ENCODE measurements at regions not wholly inside any gene's neighbourhood (a gene's known extent, or its start where the extent isn't known, plus 50 kb on each side); places are given as distances from the start of the nearest gene placed in this dataset.

GRCh38 chr3:6524479-6524878 lies 336.4 kb upstream of the GRM7 start:
- no peak for DNase-seq (ENCODE audit: extremely low spot score)
- Histone ChIP-seq H3K4me1 (peaks cover 0 to 10% (median 0%) of the 10 kb centered on the region in 4 donors), H3K9me3 (no peaks in the 10 kb centered on the region), H3K27me3 (no peaks in the 10 kb centered on the region), H3K36me3 (no peaks in the 10 kb centered on the region), H3K27ac (replicated peaks in 1 of 4) (no peak overlapping the region), H3K4me3 (no peak overlapping the region)
- TF ChIP-seq POLR2A (IDR thresholded peaks at IDR 0.05; ENCODE audit: low read depth) (no peak), EP300 (IDR thresholded peaks at IDR 0.05) (no peak), POLR2AphosphoS5 (IDR thresholded peaks at IDR 0.05) (no peak)
- TF ChIP-seq, protein P1, sequence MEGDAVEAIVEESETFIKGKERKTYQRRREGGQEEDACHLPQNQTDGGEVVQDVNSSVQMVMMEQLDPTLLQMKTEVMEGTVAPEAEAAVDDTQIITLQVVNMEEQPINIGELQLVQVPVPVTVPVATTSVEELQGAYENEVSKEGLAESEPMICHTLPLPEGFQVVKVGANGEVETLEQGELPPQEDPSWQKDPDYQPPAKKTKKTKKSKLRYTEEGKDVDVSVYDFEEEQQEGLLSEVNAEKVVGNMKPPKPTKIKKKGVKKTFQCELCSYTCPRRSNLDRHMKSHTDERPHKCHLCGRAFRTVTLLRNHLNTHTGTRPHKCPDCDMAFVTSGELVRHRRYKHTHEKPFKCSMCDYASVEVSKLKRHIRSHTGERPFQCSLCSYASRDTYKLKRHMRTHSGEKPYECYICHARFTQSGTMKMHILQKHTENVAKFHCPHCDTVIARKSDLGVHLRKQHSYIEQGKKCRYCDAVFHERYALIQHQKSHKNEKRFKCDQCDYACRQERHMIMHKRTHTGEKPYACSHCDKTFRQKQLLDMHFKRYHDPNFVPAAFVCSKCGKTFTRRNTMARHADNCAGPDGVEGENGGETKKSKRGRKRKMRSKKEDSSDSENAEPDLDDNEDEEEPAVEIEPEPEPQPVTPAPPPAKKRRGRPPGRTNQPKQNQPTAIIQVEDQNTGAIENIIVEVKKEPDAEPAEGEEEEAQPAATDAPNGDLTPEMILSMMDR (IDR thresholded peaks at IDR 0.05) = no peak
- 81% methylated on average over 1 of the region's 1 CpG for WGBS
- intact Hi-C loops (cut with DNase I) = no loop called here

GRCh38 chr3:6526321-6526720 lies 334.6 kb upstream of the GRM7 start:
- no peaks in the 10 kb centered on the region for H3K27me3 ChIP-seq
- TF ChIP-seq, protein P1 (IDR thresholded peaks at IDR 0.05) = no peak
- TF ChIP-seq POLR2A (IDR thresholded peaks at IDR 0.05; ENCODE audit: low read depth) (no peak), POLR2AphosphoS5 (IDR thresholded peaks at IDR 0.05) (no peak), EP300 (IDR thresholded peaks at IDR 0.05) (no peak)
- no peaks in the 10 kb centered on the region for H3K36me3 ChIP-seq
- no peak overlapping the region for H3K27ac ChIP-seq (replicated peaks in 1 of 4)
- intact Hi-C loops (cut with DNase I) = no loop called here
- no peaks in the 10 kb centered on the region for H3K9me3 ChIP-seq
- H3K4me1 ChIP-seq = peaks cover 0 to 10% (median 0%) of the 10 kb centered on the region in 4 donors
- DNase-seq (ENCODE audit: extremely low spot score) = no peak
- no peak overlapping the region for H3K4me3 ChIP-seq
- 89% methylated on average over 8 of the region's 8 CpGs for WGBS

- no peak for TF ChIP-seq POLR2AphosphoS5 (IDR thresholded peaks at IDR 0.05)
- no peak for TF ChIP-seq POLR2A (IDR thresholded peaks at IDR 0.05; ENCODE audit: low read depth)
- no peak for TF ChIP-seq EP300 (IDR thresholded peaks at IDR 0.05)
- TF ChIP-seq, protein P1 (IDR thresholded peaks at IDR 0.05) = no peak
- intact Hi-C loops (cut with DNase I) = no loop called here
- 19% methylated on average over 2 of the region's 2 CpGs for WGBS
- H3K27me3 ChIP-seq = no peaks in the 10 kb centered on the region
- no peak overlapping the region for H3K4me3 ChIP-seq
- DNase-seq (ENCODE audit: extremely low spot score) = no peak
- peaks cover 0 to 10% (median 0%) of the 10 kb centered on the region in 4 donors for H3K4me1 ChIP-seq
- no peaks in the 10 kb centered on the region for H3K36me3 ChIP-seq
- H3K27ac ChIP-seq (replicated peaks in 1 of 4) = no peak overlapping the region
- no peaks in the 10 kb centered on the region for H3K9me3 ChIP-seq
These were observed 334.1 kb upstream of the GRM7 start for GRCh38 chr3:6526861-6527260.

- no peak overlapping the region for H3K27ac ChIP-seq (replicated peaks in 1 of 4)
- peaks cover 0 to 9% (median 0%) of the 10 kb centered on the region in 4 donors for H3K4me1 ChIP-seq
- DNase-seq (ENCODE audit: extremely low spot score) = no peak
- TF ChIP-seq POLR2A (IDR thresholded peaks at IDR 0.05; ENCODE audit: low read depth) (no peak), EP300 (IDR thresholded peaks at IDR 0.05) (no peak), POLR2AphosphoS5 (IDR thresholded peaks at IDR 0.05) (no peak)
- TF ChIP-seq, protein P1 (IDR thresholded peaks at IDR 0.05) = no peak
- H3K27me3 ChIP-seq = no peaks in the 10 kb centered on the region
- no peak overlapping the region for H3K4me3 ChIP-seq
- intact Hi-C loops (cut with DNase I) = no loop called here
- H3K36me3 ChIP-seq = no peaks in the 10 kb centered on the region
- H3K9me3 ChIP-seq = no peaks in the 10 kb centered on the region
These were observed 332.0 kb upstream of the GRM7 start for GRCh38 chr3:6528951-6529350.

DNA sequence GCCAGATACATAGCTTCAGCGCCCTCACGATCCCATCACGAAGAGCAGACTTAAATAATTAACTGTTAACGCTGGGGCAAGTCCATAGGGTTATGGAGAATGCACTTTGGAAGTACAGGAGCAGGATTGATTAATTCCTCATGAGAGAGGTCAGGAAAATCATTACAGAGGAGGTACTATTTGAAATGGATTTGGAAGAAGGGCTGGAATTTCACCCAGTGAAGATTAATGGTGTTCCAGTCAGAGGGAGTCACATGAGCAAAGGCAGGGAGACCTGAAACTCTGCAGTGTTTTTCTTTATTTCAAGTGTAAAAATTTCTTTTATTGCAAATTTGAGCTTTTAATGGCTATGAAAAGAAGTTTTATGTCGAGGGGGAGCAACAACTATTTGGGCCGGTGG lies 329.8 kb upstream of the GRM7 start:
- TF ChIP-seq EP300 (IDR thresholded peaks at IDR 0.05) (no peak), POLR2A (IDR thresholded peaks at IDR 0.05; ENCODE audit: low read depth) (no peak), POLR2AphosphoS5 (IDR thresholded peaks at IDR 0.05) (no peak)
- TF ChIP-seq, protein P1 (IDR thresholded peaks at IDR 0.05) = no peak
- intact Hi-C loops (cut with DNase I) = no loop called here
- H3K27ac ChIP-seq (replicated peaks in 1 of 4) = no peak overlapping the region
- no peaks in the 10 kb centered on the region for H3K27me3 ChIP-seq
- no peak overlapping the region for H3K4me3 ChIP-seq
- no peaks in the 10 kb centered on the region for H3K4me1 ChIP-seq
- H3K36me3 ChIP-seq = no peaks in the 10 kb centered on the region
- DNase-seq (ENCODE audit: extremely low spot score) = no peak
- H3K9me3 ChIP-seq = peaks cover 0 to 3% (median 2%) of the 10 kb centered on the region in 4 donors
- 59% methylated on average over 6 of the region's 6 CpGs for WGBS
